ENCODE measurements at regions not wholly inside any gene's neighbourhood (a gene's known extent, or its start where the extent isn't known, plus 50 kb on each side); places are given as distances from the start of the nearest gene placed in this dataset.
"Not testable (repeated sequence)": the region's sequence is repeated elsewhere in the genome, so short reads cannot be mapped to it uniquely, and the experiment has no call there.

- H3K4me3 Mint-ChIP-seq; intact Hi-C loops (cut with micrococcal nuclease); H3K9me3 Mint-ChIP-seq; H3K36me3 Mint-ChIP-seq (ENCODE audit: low read depth); H3K27me3 Mint-ChIP-seq; H3K27ac Mint-ChIP-seq: not testable (repeated sequence)
- H3K4me1 Mint-ChIP-seq, result peaks cover 13% of the 10 kb centered on the region
- DNase-seq, result peak; percentile 77
These were observed 291.4 kb downstream of the BCL2L11 start for GRCh38 chr2:111411867-111412681.

GRCh38 chr2:111412841-111413650 lies 292.3 kb downstream of the BCL2L11 start:
- H3K27ac Mint-ChIP-seq, result peak overlapping the region; percentile 80
- H3K9me3 Mint-ChIP-seq; intact Hi-C loops (cut with micrococcal nuclease); H3K27me3 Mint-ChIP-seq; H3K36me3 Mint-ChIP-seq (ENCODE audit: low read depth): not testable (repeated sequence)
- H3K4me1 Mint-ChIP-seq, result peaks cover 16% of the 10 kb centered on the region
- peak; percentile 70 for DNase-seq
- peak overlapping the region; percentile 24 for H3K4me3 Mint-ChIP-seq

- Mint-ChIP-seq H3K27ac (peak overlapping the region; percentile 51), H3K4me1 (peaks cover 19% of the 10 kb centered on the region)
- H3K36me3 Mint-ChIP-seq (ENCODE audit: low read depth); H3K27me3 Mint-ChIP-seq; intact Hi-C loops (cut with micrococcal nuclease); DNase-seq; H3K9me3 Mint-ChIP-seq; H3K4me3 Mint-ChIP-seq: not testable (repeated sequence)
These were observed 293.2 kb downstream of the BCL2L11 start for GRCh38 chr2:111413950-111414349.

GRCh38 chr2:111415765-111416743 lies 295.3 kb downstream of the BCL2L11 start:
- H3K9me3 Mint-ChIP-seq; H3K27me3 Mint-ChIP-seq; intact Hi-C loops (cut with micrococcal nuclease); DNase-seq; H3K4me3 Mint-ChIP-seq: not testable (repeated sequence)
- Mint-ChIP-seq H3K4me1 (peaks cover 24% of the 10 kb centered on the region), H3K36me3 (ENCODE audit: low read depth) (peaks cover 11% of the 10 kb centered on the region), H3K27ac (peak overlapping the region; percentile 26)

GRCh38 chr2:111417026-111417425 lies 296.3 kb downstream of the BCL2L11 start:
- H3K27me3 Mint-ChIP-seq; intact Hi-C loops (cut with micrococcal nuclease); H3K9me3 Mint-ChIP-seq; DNase-seq; H3K4me3 Mint-ChIP-seq: not testable (repeated sequence)
- Mint-ChIP-seq H3K4me1 (peaks cover 25% of the 10 kb centered on the region), H3K36me3 (ENCODE audit: low read depth) (peaks cover 13% of the 10 kb centered on the region), H3K27ac (peak overlapping the region; percentile 29)

GRCh38 chr2:111418091-111418875 lies 297.6 kb downstream of the BCL2L11 start:
- DNase-seq; intact Hi-C loops (cut with micrococcal nuclease); H3K27ac Mint-ChIP-seq; H3K27me3 Mint-ChIP-seq; H3K9me3 Mint-ChIP-seq; H3K4me3 Mint-ChIP-seq: not testable (repeated sequence)
- peaks cover 24% of the 10 kb centered on the region for H3K4me1 Mint-ChIP-seq
- H3K36me3 Mint-ChIP-seq (ENCODE audit: low read depth), result peaks cover 16% of the 10 kb centered on the region

- Mint-ChIP-seq H3K27ac (peak overlapping the region; percentile 73), H3K4me1 (peaks cover 21% of the 10 kb centered on the region), H3K36me3 (ENCODE audit: low read depth) (peaks cover 16% of the 10 kb centered on the region)
- H3K9me3 Mint-ChIP-seq; H3K27me3 Mint-ChIP-seq; intact Hi-C loops (cut with micrococcal nuclease); DNase-seq; H3K4me3 Mint-ChIP-seq: not testable (repeated sequence)
These were observed 299.4 kb downstream of the BCL2L11 start for GRCh38 chr2:111420074-111420473.

- Mint-ChIP-seq H3K4me1 (peaks cover 22% of the 10 kb centered on the region), H3K36me3 (ENCODE audit: low read depth) (peaks cover 16% of the 10 kb centered on the region), H3K27ac (peak overlapping the region; percentile 62)
- DNase-seq; H3K9me3 Mint-ChIP-seq; H3K27me3 Mint-ChIP-seq; H3K4me3 Mint-ChIP-seq; intact Hi-C loops (cut with micrococcal nuclease): not testable (repeated sequence)
These were observed 300.1 kb downstream of the BCL2L11 start for GRCh38 chr2:111420835-111421234.

- DNase-seq; H3K4me3 Mint-ChIP-seq; H3K9me3 Mint-ChIP-seq; intact Hi-C loops (cut with micrococcal nuclease); H3K27me3 Mint-ChIP-seq: not testable (repeated sequence)
- Mint-ChIP-seq H3K27ac (peak overlapping the region; percentile 60), H3K36me3 (ENCODE audit: low read depth) (peaks cover 16% of the 10 kb centered on the region), H3K4me1 (peaks cover 20% of the 10 kb centered on the region)
These were observed 301.2 kb downstream of the BCL2L11 start for GRCh38 chr2:111421949-111422348.

- Mint-ChIP-seq H3K36me3 (ENCODE audit: low read depth) (peaks cover 21% of the 10 kb centered on the region), H3K27ac (peak overlapping the region; percentile 60), H3K4me1 (peaks cover 23% of the 10 kb centered on the region)
- intact Hi-C loops (cut with micrococcal nuclease); H3K9me3 Mint-ChIP-seq; DNase-seq; H3K4me3 Mint-ChIP-seq; H3K27me3 Mint-ChIP-seq: not testable (repeated sequence)
These were observed 301.8 kb downstream of the BCL2L11 start for GRCh38 chr2:111422562-111422961.

- DNase-seq; H3K4me3 Mint-ChIP-seq; H3K9me3 Mint-ChIP-seq; H3K27me3 Mint-ChIP-seq; H3K27ac Mint-ChIP-seq; intact Hi-C loops (cut with micrococcal nuclease): not testable (repeated sequence)
- Mint-ChIP-seq H3K36me3 (ENCODE audit: low read depth) (peaks cover 23% of the 10 kb centered on the region), H3K4me1 (peaks cover 21% of the 10 kb centered on the region)
These were observed 302.5 kb downstream of the BCL2L11 start for GRCh38 chr2:111423184-111423583.

GRCh38 chr2:111424176-111424575 lies 303.5 kb downstream of the BCL2L11 start:
- intact Hi-C loops (cut with micrococcal nuclease), result not testable (repeated sequence)

GRCh38 chr2:111424851-111425309 lies 304.2 kb downstream of the BCL2L11 start:
- Mint-ChIP-seq H3K36me3 (ENCODE audit: low read depth) (peaks cover 29% of the 10 kb centered on the region), H3K4me1 (peaks cover 29% of the 10 kb centered on the region), H3K27ac (peak overlapping the region; percentile 94)
- H3K9me3 Mint-ChIP-seq; H3K4me3 Mint-ChIP-seq; intact Hi-C loops (cut with micrococcal nuclease); H3K27me3 Mint-ChIP-seq: not testable (repeated sequence)
- DNase-seq, result peak; percentile 89

More at GRCh38 chr2:111424176-111424575, 303.5 kb downstream of the BCL2L11 start:
- H3K9me3 Mint-ChIP-seq, H3K27me3 Mint-ChIP-seq, H3K4me3 Mint-ChIP-seq, H3K27ac Mint-ChIP-seq, DNase-seq: not testable (repeated sequence)
- Mint-ChIP-seq H3K36me3 (ENCODE audit: low read depth) (peaks cover 27% of the 10 kb centered on the region), H3K4me1 (peaks cover 26% of the 10 kb centered on the region)
